ENCODE measurements at regions not wholly inside any gene's neighbourhood (a gene's known extent, or its start where the extent isn't known, plus 50 kb on each side); places are given as distances from the start of the nearest gene placed in this dataset.

- peaks cover 18% of the 10 kb centered on the region for H3K27me3 ChIP-seq (ENCODE audit: control insufficient read depth, insufficient read depth, low read length)
- no peak overlapping the region for H3K23ac ChIP-seq (ENCODE audit: low read depth, low read length)
- no peak overlapping the region for H3K56ac ChIP-seq (ENCODE audit: extremely low read depth, insufficient read depth, low read length)
- H3K9ac ChIP-seq (ENCODE audit: low read depth, low read length), result no peak overlapping the region
- ChIA-PET CTCF (no interaction called here), POLR2A (ENCODE audit: unreplicated experiment) (no interaction called here)
- H4K8ac ChIP-seq (ENCODE audit: low read depth in 2 of 2, low read length in 2 of 2), result no peak overlapping the region
- no peak overlapping the region for H2BK5ac ChIP-seq (ENCODE audit: low read depth, low read length, poor library complexity, severe bottlenecking)
- no peak overlapping the region for H3K18ac ChIP-seq (ENCODE audit: low read depth, low read length)
- no peak overlapping the region for H4K5ac ChIP-seq (ENCODE audit: low read depth, low read length)
- intact Hi-C loops (cut with micrococcal nuclease) (no loop called here), dilution Hi-C loops (cut with HindIII; ENCODE audit: low sequenced_read_pairs, unreplicated experiment) (no loop called here), in situ Hi-C loops (cut with MboI; ENCODE audit: low sequenced_read_pairs) (no loop called here)
- no peak overlapping the region for H2BK120ac ChIP-seq (ENCODE audit: low read depth, low read length)
- no peak overlapping the region for H3K4ac ChIP-seq (ENCODE audit: low read depth, low read length)
- H4K91ac ChIP-seq (ENCODE audit: insufficient read depth, low read depth, low read length), result no peak overlapping the region
- no peak overlapping the region for H2AK5ac ChIP-seq (ENCODE audit: low read depth, low read length)
- H2BK15ac ChIP-seq (ENCODE audit: low read depth, low read length), result no peak overlapping the region
- ATAC-seq (ENCODE audit: low read depth), result no peak
- no peak overlapping the region for H2AK9ac ChIP-seq (replicated peaks; ENCODE audit: low read depth, low read length, poor library complexity)
- no peak overlapping the region for H3K4me2 ChIP-seq (ENCODE audit: low read depth, low read length)
- no peaks in the 10 kb centered on the region for H3K4me1 ChIP-seq (ENCODE audit: control insufficient read depth, insufficient read depth, low read length)
- no peaks in the 10 kb centered on the region for H3K79me1 ChIP-seq (ENCODE audit: low read depth in 1 of 2, low read length in 2 of 2)
- no peaks in the 10 kb centered on the region for H4K20me1 ChIP-seq (ENCODE audit: insufficient read depth, low read length)
- H3K36me3 ChIP-seq (ENCODE audit: control insufficient read depth, insufficient read depth, low read length), result no peaks in the 10 kb centered on the region
- 42% methylated on average over 2 of the region's 6 CpGs; no CpG with 5 or more reads in 1 of the 2 experiments for WGBS, 2 experiments (ENCODE audit: extremely low coverage in 2 of 2, insufficient read length in 1 of 2)
- no peak overlapping the region for H2BK20ac ChIP-seq (ENCODE audit: low read depth, low read length)
- BruUV-seq (replicated peaks), result no TSS peak
- H3K27ac ChIP-seq (ENCODE audit: insufficient read depth, low read length), result no peak overlapping the region
- H2AFZ ChIP-seq (replicated peaks; ENCODE audit: low read length, poor library complexity), result no peak overlapping the region
- TF ChIP-seq CHD1 (IDR thresholded peaks at IDR 0.05; ENCODE audit: low read depth, low read length) (no peak), CEBPB (IDR thresholded peaks at IDR 0.05; ENCODE audit: low read depth, low read length) (no peak), NFE2L2 (IDR thresholded peaks at IDR 0.05; ENCODE audit: low read depth, low read length) (no peak), RAD21 (IDR thresholded peaks at IDR 0.05; ENCODE audit: low read length) (no peak)
- peaks cover 2% of the 10 kb centered on the region; the same call in 1 of the 2 replicates for H3K9me3 ChIP-seq (ENCODE audit: control insufficient read depth, insufficient read depth, low read length)
- no peak overlapping the region for H3K4me3 ChIP-seq (ENCODE audit: insufficient read depth, low read depth, low read length)
- H3K9me1 ChIP-seq (ENCODE audit: insufficient read depth, low read length), result no peaks in the 10 kb centered on the region
- H3K14ac ChIP-seq (replicated peaks; ENCODE audit: low read depth, low read length), result no peak overlapping the region
- DNase-seq, result no peak
These were observed 383.3 kb downstream of the BCOR start for GRCh38 chrX:39714471-39714870.

Measured in IMR-90 (cell line).